Vagina (tissue), 2 donors: ENCODE measurements at regions not wholly inside any gene's neighbourhood (a gene's known extent, or its start where the extent isn't known, plus 50 kb on each side); places are given as distances from the start of the nearest gene placed in this dataset.

Experiments used
- CTCF ChIP-seq, 3 experiments: fragments of 450-650 bp in 2 of 3; fragments of 200-600 bp in 1 of 3; sonication (generic) in 1 of 3; IDR thresholded peaks; one replicate each; pipeline ENCODE4 v1.5.1; 2017 to 2019; ENCODE audit warnings: antibody characterized with exemption in 3 of 3, mild to moderate bottlenecking in 2 of 3, moderate library complexity in 2 of 3
- POLR2A ChIP-seq, 2 donors: fragments of 450-650 bp; IDR thresholded peaks; one replicate each; pipeline ENCODE4 v1.6.1; 2017; ENCODE audit warnings: antibody characterized with exemption in 2 of 2, mild to moderate bottlenecking in 2 of 2, moderate library complexity in 2 of 2

- TF ChIP-seq POLR2A (IDR thresholded peaks at IDR 0.05) = no peak
- no peak for TF ChIP-seq CTCF (IDR thresholded peaks at IDR 0.05)
Observed at GRCh38 chr20:57802765-57803507, 93.1 kb upstream of the PMEPA1 start.
